SK-N-MC (cell line): ENCODE measurements at regions not wholly inside any gene's neighbourhood (a gene's known extent, or its start where the extent isn't known, plus 50 kb on each side); places are given as distances from the start of the nearest gene placed in this dataset.

Experiments used
- DNase-seq: peaks from one replicate; pipeline ENCODE4 v3.0.0-alpha.2; 2011; ENCODE audit warnings: low read depth, low spot score
- H3K27ac ChIP-seq: fragments of 200-600 bp; sonication (generic); 2 replicates; pipeline ENCODE4 v1.5.1; 2016; ENCODE audit warnings: mixed run types
- H3K36me3 ChIP-seq: fragments of 200-600 bp; sonication (generic); 2 replicates; pipeline ENCODE4 v1.6.1; 2017; ENCODE audit warnings: antibody characterized with exemption, low read length, mixed read lengths; ENCODE audit not compliant: insufficient read depth
- H3K4me3 ChIP-seq: fragments of 200-600 bp; sonication (generic); 2 replicates; pipeline ENCODE4 v1.5.1; 2016
- H3K9ac ChIP-seq: fragments of 200-600 bp; sonication (generic); 2 replicates; pipeline ENCODE4 v1.8.0; 2017; ENCODE audit warnings: mixed run types, mixed read lengths; ENCODE audit not compliant: insufficient read length
- H3K9me3 ChIP-seq: fragments of 200-600 bp; sonication (generic); 2 replicates; pipeline ENCODE4 v1.6.1; 2017; ENCODE audit warnings: low read depth, mild to moderate bottlenecking, antibody characterized with exemption, low read length, moderate library complexity, mixed read lengths
- EZH2 ChIP-seq: fragments of 200-600 bp; sonication (generic); IDR thresholded peaks from one replicate; pipeline ENCODE4 v1.6.1; 2017; ENCODE audit warnings: antibody characterized with exemption
- FOXP2 ChIP-seq: optimal IDR thresholded peaks from 2 replicates; pipeline ENCODE3; 2011; ENCODE audit warnings: mild to moderate bottlenecking, moderate library complexity; ENCODE audit not compliant: insufficient read depth; ENCODE audit errors: extremely low read length, control extremely low read depth
- POLR2AphosphoS5 ChIP-seq: IDR thresholded peaks from 2 replicates; pipeline ENCODE4 v1.6.1; 2012; ENCODE audit warnings: mild to moderate bottlenecking, low read depth, low read length, borderline replicate concordance

- H3K36me3 ChIP-seq: no peaks in the 10 kb centered on the region
- no peak overlapping the region for H3K9ac ChIP-seq
- no peak overlapping the region for H3K27ac ChIP-seq
- H3K4me3 ChIP-seq: no peak overlapping the region
- H3K9me3 ChIP-seq: no peaks in the 10 kb centered on the region
- TF ChIP-seq EZH2 (no peak), FOXP2 (no peak), POLR2AphosphoS5 (no peak)
- DNase-seq: no peak
Observed at GRCh38 chr9:36760667-36761420, 188.1 kb downstream of the MELK start.

- DNase-seq: no peak
Observed at GRCh38 chr9:36762958-36763357, 190.3 kb downstream of the MELK start.

GRCh38 chr9:36763778-36764177, 191.1 kb downstream of the MELK start:
- Histone ChIP-seq H3K27ac (no peak overlapping the region), H3K9ac (no peak overlapping the region), H3K9me3 (no peaks in the 10 kb centered on the region), H3K36me3 (no peaks in the 10 kb centered on the region), H3K4me3 (no peak overlapping the region)
- TF ChIP-seq FOXP2 (no peak), POLR2AphosphoS5 (no peak), EZH2 (no peak)
- DNase-seq: no peak

More at GRCh38 chr9:36762958-36763357, 190.3 kb downstream of the MELK start:
- TF ChIP-seq FOXP2 (no peak), EZH2 (no peak), POLR2AphosphoS5 (no peak)
- no peaks in the 10 kb centered on the region for H3K9me3 ChIP-seq
- no peaks in the 10 kb centered on the region for H3K36me3 ChIP-seq
- no peak overlapping the region for H3K9ac ChIP-seq
- H3K4me3 ChIP-seq: no peak overlapping the region
- no peak overlapping the region for H3K27ac ChIP-seq

GRCh38 chr9:36764364-36765076, 191.8 kb downstream of the MELK start:
- Histone ChIP-seq H3K9me3 (no peaks in the 10 kb centered on the region), H3K9ac (no peak overlapping the region), H3K4me3 (no peak overlapping the region), H3K27ac (no peak overlapping the region), H3K36me3 (no peaks in the 10 kb centered on the region)
- no peak for TF ChIP-seq EZH2
- no peak for TF ChIP-seq FOXP2
- no peak for TF ChIP-seq POLR2AphosphoS5
- no peak for DNase-seq

GRCh38 chr9:36765077-36765390, 192.3 kb downstream of the MELK start:
- H3K36me3 ChIP-seq: no peaks in the 10 kb centered on the region
- H3K9ac ChIP-seq: no peak overlapping the region
- TF ChIP-seq FOXP2 (no peak), EZH2 (no peak), POLR2AphosphoS5 (no peak)
- H3K4me3 ChIP-seq: peak overlapping the region; percentile 82
- DNase-seq: no peak
- no peaks in the 10 kb centered on the region for H3K9me3 ChIP-seq
- no peak overlapping the region for H3K27ac ChIP-seq

- peak overlapping the region; percentile 64 for H3K9ac ChIP-seq
- no peaks in the 10 kb centered on the region for H3K36me3 ChIP-seq
- no peak overlapping the region for H3K27ac ChIP-seq
- DNase-seq: peak; percentile 77
- H3K4me3 ChIP-seq: peak overlapping the region; percentile 82
- no peaks in the 10 kb centered on the region for H3K9me3 ChIP-seq
- peak; percentile 5 for TF ChIP-seq FOXP2
- TF ChIP-seq POLR2AphosphoS5: peak; percentile 92
- no peak for TF ChIP-seq EZH2
Observed at GRCh38 chr9:36765468-36766341, 193.0 kb downstream of the MELK start.

- Histone ChIP-seq H3K9me3 (no peaks in the 10 kb centered on the region), H3K4me3 (no peak overlapping the region), H3K27ac (no peak overlapping the region), H3K9ac (no peak overlapping the region), H3K36me3 (no peaks in the 10 kb centered on the region)
- TF ChIP-seq POLR2AphosphoS5 (no peak), EZH2 (no peak), FOXP2 (no peak)
- no peak for DNase-seq
Observed at GRCh38 chr9:36768677-36769076, 196.0 kb downstream of the MELK start.

- Histone ChIP-seq H3K4me3 (no peak overlapping the region), H3K36me3 (no peaks in the 10 kb centered on the region), H3K9me3 (no peaks in the 10 kb centered on the region), H3K27ac (no peak overlapping the region), H3K9ac (no peak overlapping the region)
- no peak for DNase-seq
- TF ChIP-seq POLR2AphosphoS5: no peak
- TF ChIP-seq EZH2: no peak
- TF ChIP-seq FOXP2: no peak
Observed at GRCh38 chr9:36770025-36770424, 197.3 kb downstream of the MELK start.
